CD8-positive, alpha-beta memory T cell (primary cell): ENCODE measurements at regions not wholly inside any gene's neighbourhood (a gene's known extent, or its start where the extent isn't known, plus 50 kb on each side); places are given as distances from the start of the nearest gene placed in this dataset.
"Not testable (repeated sequence)": the region's sequence is repeated elsewhere in the genome, so short reads cannot be mapped to it uniquely, and the experiment has no call there.

ENCODE experiments used
- CTCF ChIA-PET: fragments of 350-600 bp; sonication (Branson Sonifier 250); formaldehyde crosslinking; loops from one replicate; lab custom pipeline; 2021; ENCODE audit warnings: antibody characterized with exemption; lab: Charles Lee
- POLR2A ChIA-PET: fragments of 350-600 bp; sonication (Branson Sonifier 250); formaldehyde crosslinking; loops from one replicate; lab custom pipeline; 2021; ENCODE audit warnings: antibody characterized with exemption; lab: Charles Lee
- DNase-seq, 5 donors: peaks; one replicate each; pipeline versions ENCODE4 v3.0.0 to v3.0.0-alpha.2; 2020 to 2022; ENCODE audit warnings: mixed read lengths in 1 of 5
- H3K27ac ChIP-seq: one replicate; pipeline ENCODE4 v1.7.0; 2013; ENCODE audit warnings: low read depth, mild to moderate bottlenecking, low read length, moderate library complexity
- H3K27me3 ChIP-seq: 2 replicates; pipeline ENCODE4 v1.7.0; 2013; ENCODE audit warnings: low read length, mild to moderate bottlenecking; ENCODE audit not compliant: insufficient read depth, poor library complexity, severe bottlenecking
- H3K36me3 ChIP-seq: 2 replicates; pipeline ENCODE4 v1.7.0; 2013; ENCODE audit warnings: mild to moderate bottlenecking, low read length, moderate library complexity; ENCODE audit not compliant: insufficient read depth
- H3K4me1 ChIP-seq: 2 replicates; pipeline ENCODE4 v1.7.0; 2013; ENCODE audit warnings: mild to moderate bottlenecking, low read length, moderate library complexity; ENCODE audit not compliant: insufficient read depth
- H3K4me3 ChIP-seq: 2 replicates; pipeline ENCODE4 v1.7.0; 2013; ENCODE audit warnings: mild to moderate bottlenecking, low read length
- H3K9me3 ChIP-seq: 2 replicates; pipeline ENCODE4 v1.7.0; 2013; ENCODE audit warnings: mild to moderate bottlenecking, low read length
- H3K27ac Mint-ChIP-seq, 8 donors: one replicate each; pipeline ENCODE4 v1.8.0; 2020 to 2021; ENCODE audit warnings: mixed read lengths in 8 of 8, mild to moderate bottlenecking in 6 of 8, inconsistent platforms in 3 of 8, moderate library complexity in 3 of 8
- H3K27me3 Mint-ChIP-seq, 2 donors: one replicate each; pipeline ENCODE4 v1.8.0; 2020 to 2021; ENCODE audit warnings: mixed read lengths in 2 of 2, mild to moderate bottlenecking in 1 of 2, moderate library complexity in 1 of 2
- H3K36me3 Mint-ChIP-seq, 3 donors: one replicate each; pipeline ENCODE4 v1.8.0; 2020 to 2021; ENCODE audit warnings: mixed read lengths in 3 of 3, inconsistent platforms in 1 of 3, mild to moderate bottlenecking in 1 of 3
- H3K4me1 Mint-ChIP-seq, 3 donors: one replicate each; pipeline ENCODE4 v1.8.0; 2020 to 2021; ENCODE audit warnings: mixed read lengths in 3 of 3, inconsistent platforms in 1 of 3, mild to moderate bottlenecking in 1 of 3
- H3K4me3 Mint-ChIP-seq, 7 donors: one replicate each; pipeline ENCODE4 v1.8.0; 2020 to 2021; ENCODE audit warnings: mixed read lengths in 7 of 7, mild to moderate bottlenecking in 6 of 7, moderate library complexity in 4 of 7, inconsistent platforms in 2 of 7
- H3K9me3 Mint-ChIP-seq, 5 donors: one replicate each; pipeline ENCODE4 v1.8.0; 2020 to 2022; ENCODE audit warnings: mixed read lengths in 5 of 5, mild to moderate bottlenecking in 3 of 5, moderate library complexity in 2 of 5, inconsistent platforms in 1 of 5

- Mint-ChIP-seq H3K9me3 (peaks cover 5 to 51% (median 20%) of the 10 kb centered on the region in 5 donors), H3K36me3 (no peaks in the 10 kb centered on the region), H3K27ac (no peak overlapping the region), H3K4me1 (no peaks in the 10 kb centered on the region), H3K27me3 (no peaks in the 10 kb centered on the region), H3K4me3 (no peak overlapping the region)
- POLR2A ChIA-PET, result no interaction called here
- H3K27me3 ChIP-seq, result no peaks in the 10 kb centered on the region
- H3K4me3 ChIP-seq, result no peak overlapping the region
- no peaks in the 10 kb centered on the region for H3K36me3 ChIP-seq
- no peak overlapping the region for H3K27ac ChIP-seq
- no peaks in the 10 kb centered on the region for H3K9me3 ChIP-seq
- no peaks in the 10 kb centered on the region for H3K4me1 ChIP-seq
- DNase-seq, result no peak
- CTCF ChIA-PET, result no interaction called here
Measured at GRCh38 chr9:24820196-24820595, 274.5 kb upstream of the IZUMO3 start.

- no peaks in the 10 kb centered on the region for H3K36me3 Mint-ChIP-seq
- no peaks in the 10 kb centered on the region for H3K27me3 ChIP-seq
- no peaks in the 10 kb centered on the region for H3K27me3 Mint-ChIP-seq
Measured at GRCh38 chr9:24817756-24818155, 272.1 kb upstream of the IZUMO3 start.

GRCh38 chr9:24816006-24816405 lies 270.3 kb upstream of the IZUMO3 start:
- H3K9me3 Mint-ChIP-seq, result peaks cover 1 to 50% (median 8%) of the 10 kb centered on the region in 5 donors
- POLR2A ChIA-PET, result no interaction called here
- Histone ChIP-seq H3K27me3 (no peaks in the 10 kb centered on the region), H3K36me3 (no peaks in the 10 kb centered on the region), H3K4me1 (no peaks in the 10 kb centered on the region), H3K4me3 (no peak overlapping the region), H3K27ac (no peak overlapping the region), H3K9me3 (no peaks in the 10 kb centered on the region)
- CTCF ChIA-PET, result no interaction called here
- H3K36me3 Mint-ChIP-seq, result no peaks in the 10 kb centered on the region
- no peaks in the 10 kb centered on the region for H3K4me1 Mint-ChIP-seq
- no peak for DNase-seq
- no peak overlapping the region for H3K4me3 Mint-ChIP-seq
- no peak overlapping the region for H3K27ac Mint-ChIP-seq
- no peaks in the 10 kb centered on the region for H3K27me3 Mint-ChIP-seq

More at GRCh38 chr9:24817756-24818155, 272.1 kb upstream of the IZUMO3 start:
- Mint-ChIP-seq H3K4me1 (no peaks in the 10 kb centered on the region), H3K9me3 (peaks cover 4 to 49% (median 11%) of the 10 kb centered on the region in 5 donors), H3K27ac (no peak overlapping the region), H3K4me3 (no peak overlapping the region)
- Histone ChIP-seq H3K36me3 (no peaks in the 10 kb centered on the region), H3K9me3 (no peaks in the 10 kb centered on the region), H3K4me1 (no peaks in the 10 kb centered on the region), H3K27ac (no peak overlapping the region), H3K4me3 (no peak overlapping the region)
- DNase-seq, result no peak
- CTCF ChIA-PET, result no interaction called here
- POLR2A ChIA-PET, result no interaction called here

- no peaks in the 10 kb centered on the region for H3K36me3 ChIP-seq
- no peaks in the 10 kb centered on the region for H3K9me3 ChIP-seq
- H3K27ac ChIP-seq, result no peak overlapping the region
- ChIA-PET CTCF (no interaction called here), POLR2A (no interaction called here)
- Mint-ChIP-seq H3K4me3 (no peak overlapping the region), H3K27ac (no peak overlapping the region), H3K9me3 (peaks cover 5 to 27% (median 23%) of the 10 kb centered on the region in 5 donors), H3K27me3 (no peaks in the 10 kb centered on the region), H3K36me3 (no peaks in the 10 kb centered on the region), H3K4me1 (no peaks in the 10 kb centered on the region)
- H3K27me3 ChIP-seq, result no peaks in the 10 kb centered on the region
- H3K4me1 ChIP-seq, result no peaks in the 10 kb centered on the region
- no peak overlapping the region for H3K4me3 ChIP-seq
- no peak for DNase-seq
Measured at GRCh38 chr9:24801344-24801743, 255.6 kb upstream of the IZUMO3 start.

GRCh38 chr9:24793787-24794186 lies 248.1 kb upstream of the IZUMO3 start:
- H3K4me1 ChIP-seq, result no peaks in the 10 kb centered on the region
- no peak overlapping the region for H3K27ac ChIP-seq
- no peaks in the 10 kb centered on the region for H3K9me3 ChIP-seq
- Mint-ChIP-seq H3K36me3 (no peaks in the 10 kb centered on the region), H3K27ac (no peak overlapping the region), H3K27me3 (peaks cover 0 to 2% of the 10 kb centered on the region in 2 donors), H3K4me1 (no peaks in the 10 kb centered on the region), H3K9me3 (peaks cover 19 to 33% (median 31%) of the 10 kb centered on the region in 5 donors), H3K4me3 (no peak overlapping the region)
- DNase-seq, result no peak
- H3K4me3 ChIP-seq, result no peak overlapping the region
- no peaks in the 10 kb centered on the region for H3K36me3 ChIP-seq
- H3K27me3 ChIP-seq, result no peaks in the 10 kb centered on the region
- POLR2A ChIA-PET, result no interaction called here
- CTCF ChIA-PET, result no interaction called here

GRCh38 chr9:24776226-24776625 lies 230.5 kb upstream of the IZUMO3 start:
- DNase-seq, result no peak
- Mint-ChIP-seq H3K27me3 (no peaks in the 10 kb centered on the region), H3K36me3 (peaks cover 0 to 10% (median 0%) of the 10 kb centered on the region in 3 donors), H3K4me3 (no peak overlapping the region), H3K9me3 (peaks cover 21 to 56% (median 32%) of the 10 kb centered on the region in 5 donors), H3K4me1 (no peaks in the 10 kb centered on the region), H3K27ac (no peak overlapping the region)
- Histone ChIP-seq H3K9me3 (peaks cover 4% of the 10 kb centered on the region), H3K27me3 (no peaks in the 10 kb centered on the region), H3K4me3 (no peak overlapping the region), H3K27ac (no peak overlapping the region), H3K4me1 (no peaks in the 10 kb centered on the region), H3K36me3 (no peaks in the 10 kb centered on the region)
- ChIA-PET CTCF (no interaction called here), POLR2A (no interaction called here)

GRCh38 chr9:24774199-24774598 lies 228.5 kb upstream of the IZUMO3 start:
- H3K4me3 ChIP-seq, DNase-seq, H3K36me3 ChIP-seq, H3K9me3 ChIP-seq, H3K27ac ChIP-seq, H3K4me1 ChIP-seq, CTCF ChIA-PET, POLR2A ChIA-PET, H3K36me3 Mint-ChIP-seq, H3K27me3 ChIP-seq, H3K27ac Mint-ChIP-seq, H3K27me3 Mint-ChIP-seq, H3K4me1 Mint-ChIP-seq, H3K4me3 Mint-ChIP-seq: not testable (repeated sequence)
- peaks cover 28 to 67% (median 31%) of the 10 kb centered on the region in 5 donors for H3K9me3 Mint-ChIP-seq

GRCh38 chr9:24766081-24766480 lies 220.4 kb upstream of the IZUMO3 start:
- Mint-ChIP-seq H3K4me1 (no peaks in the 10 kb centered on the region), H3K36me3 (peaks cover 0 to 1% (median 0%) of the 10 kb centered on the region in 3 donors), H3K27me3 (no peaks in the 10 kb centered on the region), H3K4me3 (no peak overlapping the region), H3K27ac (no peak overlapping the region), H3K9me3 (peaks cover 23 to 50% (median 26%) of the 10 kb centered on the region in 5 donors)
- Histone ChIP-seq H3K4me1 (no peaks in the 10 kb centered on the region), H3K27ac (no peak overlapping the region), H3K4me3 (no peak overlapping the region), H3K9me3 (peaks cover 3% of the 10 kb centered on the region), H3K36me3 (no peaks in the 10 kb centered on the region), H3K27me3 (no peaks in the 10 kb centered on the region)
- DNase-seq, result no peak
- CTCF ChIA-PET, result no interaction called here
- POLR2A ChIA-PET, result no interaction called here
